SH-SY5Y (cell line): ENCODE measurements at regions not wholly inside any gene's neighbourhood (a gene's known extent, or its start where the extent isn't known, plus 50 kb on each side); places are given as distances from the start of the nearest gene placed in this dataset.

ENCODE experiments used
- GATA2 ChIP-seq: IDR thresholded peaks from 2 replicates; pipeline ENCODE4 v1.6.1; 2011; ENCODE audit warnings: mild to moderate bottlenecking, low read depth, low read length
- GATA3 ChIP-seq: IDR thresholded peaks from 2 replicates; pipeline ENCODE4 v1.6.1; 2011; ENCODE audit warnings: low read depth, mild to moderate bottlenecking, low read length, moderate library complexity

DNA sequence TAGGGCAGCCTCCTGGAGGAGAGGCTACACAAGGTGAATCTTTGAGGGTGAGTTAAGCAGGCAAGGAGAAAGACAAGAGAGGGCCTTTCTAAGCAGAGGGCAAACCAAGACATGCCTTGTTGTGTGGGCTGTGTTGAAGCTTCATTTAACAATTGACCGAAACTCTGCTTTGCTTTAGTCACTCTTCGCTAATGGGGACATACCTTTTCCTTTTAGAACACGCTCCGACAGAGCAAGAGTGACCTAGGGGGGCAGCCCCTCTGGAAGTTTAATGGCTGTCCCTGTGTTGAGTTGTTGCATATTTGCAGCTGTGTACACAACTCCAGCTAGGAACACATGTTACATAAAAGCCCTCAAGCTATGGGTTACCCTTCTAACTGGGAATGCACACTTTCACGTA is 218.1 kb upstream of the WWC1 start:
- no peak for TF ChIP-seq GATA2
- TF ChIP-seq GATA3, result no peak
